GM18868 (cell line): ENCODE measurements at regions not wholly inside any gene's neighbourhood (a gene's known extent, or its start where the extent isn't known, plus 50 kb on each side); places are given as distances from the start of the nearest gene placed in this dataset.
"Not testable (repeated sequence)": the region's sequence is repeated elsewhere in the genome, so short reads cannot be mapped to it uniquely, and the experiment has no call there.

Experiments used
- ATAC-seq: cut with Tn5 transposase; IDR thresholded peaks from one replicate; pipeline ENCODE4 v1.9.1; 2021; ENCODE audit warnings: mild to moderate bottlenecking, moderate library complexity; ENCODE audit not compliant: unreplicated experiment

- not testable (repeated sequence) for ATAC-seq
Observed at GRCh38 chr1:218015106-218015505, 270.0 kb upstream of the RRP15 start.

GRCh38 chr1:218024211-218024720 is 260.8 kb upstream of the RRP15 start:
- ATAC-seq, result no peak

GRCh38 chr1:218025454-218025853 is 259.6 kb upstream of the RRP15 start:
- ATAC-seq, result no peak

GRCh38 chr1:218027152-218027551 is 257.9 kb upstream of the RRP15 start:
- no peak for ATAC-seq

GRCh38 chr1:218030846-218031245 is 254.2 kb upstream of the RRP15 start:
- ATAC-seq, result no peak

- no peak for ATAC-seq
Observed at GRCh38 chr1:218031901-218032300, 253.2 kb upstream of the RRP15 start.

- no peak for ATAC-seq
Observed at GRCh38 chr1:218034468-218034867, 250.6 kb upstream of the RRP15 start.

GRCh38 chr1:218048828-218049420 is 236.2 kb upstream of the RRP15 start:
- ATAC-seq, result no peak

GRCh38 chr1:218049641-218050040 is 235.5 kb upstream of the RRP15 start:
- no peak for ATAC-seq

- ATAC-seq, result no peak
Observed at GRCh38 chr1:218058730-218059129, 226.4 kb upstream of the RRP15 start.

GRCh38 chr1:218064426-218064825 is 220.7 kb upstream of the RRP15 start:
- ATAC-seq, result no peak

GRCh38 chr1:218066332-218066731 is 218.8 kb upstream of the RRP15 start:
- no peak for ATAC-seq

GRCh38 chr1:218068241-218068640 is 216.9 kb upstream of the RRP15 start:
- ATAC-seq, result no peak

GRCh38 chr1:218069180-218069579 is 215.9 kb upstream of the RRP15 start:
- ATAC-seq, result no peak

- ATAC-seq, result no peak
Observed at GRCh38 chr1:218073062-218073461, 212.0 kb upstream of the RRP15 start.

- no peak for ATAC-seq
Observed at GRCh38 chr1:218078916-218079315, 206.2 kb upstream of the RRP15 start.

GRCh38 chr1:218079347-218079746 is 205.7 kb upstream of the RRP15 start:
- ATAC-seq, result no peak

- no peak for ATAC-seq
Observed at GRCh38 chr1:218079820-218080219, 205.3 kb upstream of the RRP15 start.

GRCh38 chr1:218080863-218081262 is 204.2 kb upstream of the RRP15 start:
- no peak for ATAC-seq

GRCh38 chr1:218081358-218081757 is 203.7 kb upstream of the RRP15 start:
- ATAC-seq, result no peak

GRCh38 chr1:218090459-218090858 is 194.6 kb upstream of the RRP15 start:
- ATAC-seq, result peak; percentile 54

- ATAC-seq, result no peak
Observed at GRCh38 chr1:218101409-218101808, 183.7 kb upstream of the RRP15 start.

- ATAC-seq, result no peak
Observed at GRCh38 chr1:218108034-218108433, 177.1 kb upstream of the RRP15 start.
